ENCODE measurements at regions not wholly inside any gene's neighbourhood (a gene's known extent, or its start where the extent isn't known, plus 50 kb on each side); places are given as distances from the start of the nearest gene placed in this dataset.
A peak's percentile ranks its signal among the peaks of the same experiment; 100 is the strongest.

GRCh38 chr11:134622458-134622857 lies 210.4 kb upstream of the B3GAT1 start:
- DNase-seq (ENCODE audit: low spot score): no peak

GRCh38 chr11:134617360-134617759 lies 205.3 kb upstream of the B3GAT1 start:
- no peak for DNase-seq (ENCODE audit: low spot score)

- no peak for DNase-seq (ENCODE audit: low spot score)
Measured at GRCh38 chr11:134616038-134616437, 204.0 kb upstream of the B3GAT1 start.

GRCh38 chr11:134615041-134615615 lies 203.1 kb upstream of the B3GAT1 start:
- no peak for DNase-seq (ENCODE audit: low spot score)

GRCh38 chr11:134614141-134614540 lies 202.1 kb upstream of the B3GAT1 start:
- DNase-seq (ENCODE audit: low spot score): no peak

GRCh38 chr11:134613646-134614045 lies 201.6 kb upstream of the B3GAT1 start:
- no peak for DNase-seq (ENCODE audit: low spot score)

GRCh38 chr11:134612140-134613030 lies 200.3 kb upstream of the B3GAT1 start:
- no peak for DNase-seq (ENCODE audit: low spot score)

- no peak for DNase-seq (ENCODE audit: low spot score)
Measured at GRCh38 chr11:134611537-134611936, 199.5 kb upstream of the B3GAT1 start.

- no peak for DNase-seq (ENCODE audit: low spot score)
Measured at GRCh38 chr11:134610116-134610910, 198.3 kb upstream of the B3GAT1 start.

GRCh38 chr11:134609361-134610115 lies 197.5 kb upstream of the B3GAT1 start:
- no peak for DNase-seq (ENCODE audit: low spot score)

GRCh38 chr11:134607963-134608750 lies 196.1 kb upstream of the B3GAT1 start:
- DNase-seq (ENCODE audit: low spot score): no peak

- no peak for DNase-seq (ENCODE audit: low spot score)
Measured at GRCh38 chr11:134606251-134606650, 194.2 kb upstream of the B3GAT1 start.

GRCh38 chr11:134604886-134605285 lies 192.8 kb upstream of the B3GAT1 start:
- no peak for DNase-seq (ENCODE audit: low spot score)

GRCh38 chr11:134599299-134599771 lies 187.3 kb upstream of the B3GAT1 start:
- no peak for DNase-seq (ENCODE audit: low spot score)

- DNase-seq (ENCODE audit: low spot score): no peak
Measured at GRCh38 chr11:134598368-134598767, 186.3 kb upstream of the B3GAT1 start.

- no peak for DNase-seq (ENCODE audit: low spot score)
Measured at GRCh38 chr11:134597452-134597851, 185.4 kb upstream of the B3GAT1 start.

- DNase-seq (ENCODE audit: low spot score): no peak
Measured at GRCh38 chr11:134596404-134596803, 184.4 kb upstream of the B3GAT1 start.

- peak; percentile 69 for DNase-seq (ENCODE audit: low spot score)
Measured at GRCh38 chr11:134592391-134592990, 180.4 kb upstream of the B3GAT1 start.

- no peak for DNase-seq (ENCODE audit: low spot score)
Measured at GRCh38 chr11:134591338-134591737, 179.3 kb upstream of the B3GAT1 start.

- no peak for DNase-seq (ENCODE audit: low spot score)
Measured at GRCh38 chr11:134589129-134589528, 177.1 kb upstream of the B3GAT1 start.

Data from iPS-NIHi11 (cell line).